ENCODE measurements at regions not wholly inside any gene's neighbourhood (a gene's known extent, or its start where the extent isn't known, plus 50 kb on each side); places are given as distances from the start of the nearest gene placed in this dataset.

- H4K20me1 ChIP-seq (ENCODE audit: insufficient read depth, poor library complexity, severe bottlenecking): no peaks in the 10 kb centered on the region
- no peaks in the 10 kb centered on the region for H3K9me2 ChIP-seq (replicated peaks; ENCODE audit: insufficient read depth)
- DNase-seq (ENCODE audit: low spot score): no peak
- H3K27ac ChIP-seq: no peak overlapping the region
- no peaks in the 10 kb centered on the region for H3K36me3 ChIP-seq (replicated peaks; ENCODE audit: insufficient read depth, low read depth)
- H3K27me3 ChIP-seq: no peaks in the 10 kb centered on the region
- H3K4me1 ChIP-seq (ENCODE audit: insufficient read depth): no peaks in the 10 kb centered on the region
- no peak overlapping the region for H2AFZ ChIP-seq
- H3K79me2 ChIP-seq: no peaks in the 10 kb centered on the region
- no peak for TF ChIP-seq CTCF (IDR thresholded peaks at IDR 0.05; ENCODE audit: poor library complexity)
- no peak for TF ChIP-seq EZH2 (IDR thresholded peaks at IDR 0.05; ENCODE audit: borderline replicate concordance)
- TF ChIP-seq EZH2phosphoT487 (IDR thresholded peaks at IDR 0.05; ENCODE audit: low read depth, severe bottlenecking, unreplicated experiment): no peak
- H3K4me2 ChIP-seq: no peak overlapping the region
- H3K4me3 ChIP-seq: no peak overlapping the region
- WGBS (ENCODE audit: low lambda C conversion rate, missing lambda C conversion rate): 93% methylated on average over 2 of the region's 2 CpGs
- H3K9me3 ChIP-seq (ENCODE audit: low read depth): no peaks in the 10 kb centered on the region
Observed at GRCh38 chr20:43794326-43794725, 67.5 kb upstream of the GTSF1L start.

DNA sequence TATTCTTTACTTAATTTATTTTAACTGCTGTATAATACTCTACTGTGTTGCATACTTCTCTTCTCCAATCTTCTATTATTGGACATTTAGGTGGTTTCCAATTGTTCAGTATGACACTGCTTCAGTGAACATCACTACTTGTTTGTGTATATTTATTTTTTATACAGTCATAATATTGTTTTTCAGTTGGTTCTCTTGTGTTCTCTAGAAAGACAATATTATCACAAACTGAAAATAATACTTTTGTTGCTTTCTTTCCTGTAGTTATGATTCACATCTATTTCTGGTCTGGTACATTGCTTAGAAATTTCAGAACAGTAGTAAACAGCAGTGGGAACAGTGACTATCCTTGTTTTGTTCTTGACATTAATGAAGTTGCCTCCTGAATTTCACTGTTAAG, 62.8 kb upstream of the GTSF1L start:
- H2AFZ ChIP-seq: no peak overlapping the region
- no peak overlapping the region for H3K27ac ChIP-seq
- H3K36me3 ChIP-seq (replicated peaks; ENCODE audit: insufficient read depth, low read depth): no peaks in the 10 kb centered on the region
- DNase-seq (ENCODE audit: low spot score): no peak
- H3K4me2 ChIP-seq: no peak overlapping the region
- TF ChIP-seq EZH2 (IDR thresholded peaks at IDR 0.05; ENCODE audit: borderline replicate concordance): no peak
- no peak for TF ChIP-seq CTCF (IDR thresholded peaks at IDR 0.05; ENCODE audit: poor library complexity)
- no peak for TF ChIP-seq EZH2phosphoT487 (IDR thresholded peaks at IDR 0.05; ENCODE audit: low read depth, severe bottlenecking, unreplicated experiment)
- no peaks in the 10 kb centered on the region for H3K9me2 ChIP-seq (replicated peaks; ENCODE audit: insufficient read depth)
- H4K20me1 ChIP-seq (ENCODE audit: insufficient read depth, poor library complexity, severe bottlenecking): no peaks in the 10 kb centered on the region
- no peaks in the 10 kb centered on the region for H3K27me3 ChIP-seq
- no peak overlapping the region for H3K4me3 ChIP-seq
- no peaks in the 10 kb centered on the region for H3K79me2 ChIP-seq
- H3K9me3 ChIP-seq (ENCODE audit: low read depth): no peaks in the 10 kb centered on the region
- no peaks in the 10 kb centered on the region for H3K4me1 ChIP-seq (ENCODE audit: insufficient read depth)

- Histone ChIP-seq H3K4me1 (ENCODE audit: insufficient read depth) (no peaks in the 10 kb centered on the region), H3K36me3 (replicated peaks; ENCODE audit: insufficient read depth, low read depth) (no peaks in the 10 kb centered on the region), H3K27ac (no peak overlapping the region), H4K20me1 (ENCODE audit: insufficient read depth, poor library complexity, severe bottlenecking) (no peaks in the 10 kb centered on the region), H2AFZ (no peak overlapping the region), H3K4me2 (no peak overlapping the region), H3K4me3 (no peak overlapping the region), H3K79me2 (no peaks in the 10 kb centered on the region), H3K9me2 (replicated peaks; ENCODE audit: insufficient read depth) (no peaks in the 10 kb centered on the region), H3K27me3 (no peaks in the 10 kb centered on the region), H3K9me3 (ENCODE audit: low read depth) (no peaks in the 10 kb centered on the region)
- 88% methylated on average over 2 of the region's 2 CpGs for WGBS (ENCODE audit: low lambda C conversion rate, missing lambda C conversion rate)
- no peak for DNase-seq (ENCODE audit: low spot score)
- no peak for TF ChIP-seq EZH2 (IDR thresholded peaks at IDR 0.05; ENCODE audit: borderline replicate concordance)
- TF ChIP-seq CTCF (IDR thresholded peaks at IDR 0.05; ENCODE audit: poor library complexity): no peak
- no peak for TF ChIP-seq EZH2phosphoT487 (IDR thresholded peaks at IDR 0.05; ENCODE audit: low read depth, severe bottlenecking, unreplicated experiment)
Observed at GRCh38 chr20:43787937-43788336, 61.1 kb upstream of the GTSF1L start.

DNA sequence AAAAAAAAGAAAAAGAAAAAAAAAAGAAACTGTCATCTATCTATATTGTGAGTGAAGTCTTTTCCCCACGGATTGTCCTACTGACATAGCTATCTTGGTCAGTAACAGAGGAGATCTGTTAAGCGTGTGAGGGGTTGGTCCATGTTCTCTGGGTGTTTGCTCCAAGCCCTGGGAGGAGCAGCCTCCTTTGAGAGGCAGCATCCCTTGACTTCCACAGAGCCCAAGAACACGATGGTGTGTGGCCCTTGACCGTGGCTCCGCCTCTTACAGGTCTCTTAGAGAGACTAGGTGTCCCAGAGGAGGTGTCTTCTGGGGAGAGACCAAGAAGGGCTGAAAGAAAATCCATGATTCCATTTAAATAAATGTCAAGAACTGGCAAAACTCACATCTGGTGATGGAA, 60.1 kb upstream of the GTSF1L start:
- no peaks in the 10 kb centered on the region for H3K4me1 ChIP-seq (ENCODE audit: insufficient read depth)
- 76% methylated on average over 5 of the region's 5 CpGs for WGBS (ENCODE audit: low lambda C conversion rate, missing lambda C conversion rate)
- no peak overlapping the region for H2AFZ ChIP-seq
- H4K20me1 ChIP-seq (ENCODE audit: insufficient read depth, poor library complexity, severe bottlenecking): no peaks in the 10 kb centered on the region
- no peak overlapping the region for H3K4me3 ChIP-seq
- H3K36me3 ChIP-seq (replicated peaks; ENCODE audit: insufficient read depth, low read depth): no peaks in the 10 kb centered on the region
- H3K4me2 ChIP-seq: no peak overlapping the region
- no peaks in the 10 kb centered on the region for H3K27me3 ChIP-seq
- H3K9me2 ChIP-seq (replicated peaks; ENCODE audit: insufficient read depth): no peaks in the 10 kb centered on the region
- no peaks in the 10 kb centered on the region for H3K79me2 ChIP-seq
- DNase-seq (ENCODE audit: low spot score): no peak
- no peak overlapping the region for H3K27ac ChIP-seq
- H3K9me3 ChIP-seq (ENCODE audit: low read depth): no peaks in the 10 kb centered on the region
- TF ChIP-seq CTCF (IDR thresholded peaks at IDR 0.05; ENCODE audit: poor library complexity) (no peak), EZH2 (IDR thresholded peaks at IDR 0.05; ENCODE audit: borderline replicate concordance) (no peak), EZH2phosphoT487 (IDR thresholded peaks at IDR 0.05; ENCODE audit: low read depth, severe bottlenecking, unreplicated experiment) (no peak)
